SK-N-SH (cell line): ENCODE measurements at regions not wholly inside any gene's neighbourhood (a gene's known extent, or its start where the extent isn't known, plus 50 kb on each side); places are given as distances from the start of the nearest gene placed in this dataset.

Source experiments
- EP300 ChIP-seq, 2 experiments: IDR thresholded peaks; 2 replicates each; pipeline versions ENCODE4 v1.4.0 to v1.6.1; 2012; ENCODE audit warnings: borderline replicate concordance in 1 of 2, low read depth in 1 of 2, low read length in 1 of 2
- FOXM1 ChIP-seq: IDR thresholded peaks from 2 replicates; pipeline ENCODE4 v1.4.0; 2012; ENCODE audit warnings: low read depth, mild to moderate bottlenecking
- GABPA ChIP-seq: IDR thresholded peaks from 2 replicates; pipeline ENCODE4 v1.4.0; 2012; ENCODE audit warnings: low read depth, mild to moderate bottlenecking
- MXI1 ChIP-seq: IDR thresholded peaks from 2 replicates; pipeline ENCODE4 v1.6.1; 2012; ENCODE audit warnings: mild to moderate bottlenecking, low read depth, low read length, improper control_type of control experiment
- NRF1 ChIP-seq: IDR thresholded peaks from 2 replicates; pipeline ENCODE4 v1.6.1; 2012; ENCODE audit warnings: low read depth, mild to moderate bottlenecking, low read length
- POLR2AphosphoS5 ChIP-seq: IDR thresholded peaks from 2 replicates; pipeline ENCODE4 v1.6.1; 2012; ENCODE audit warnings: low read depth, low read length
- SMC3 ChIP-seq: IDR thresholded peaks from 2 replicates; pipeline ENCODE4 v1.6.1; 2012; ENCODE audit warnings: low read depth, low read length, improper control_type of control experiment
- TF ChIP-seq, protein P1 (sequence below): fragments of 200-600 bp; sonication (generic); IDR thresholded peaks from 2 replicates; pipeline ENCODE4 v1.6.1; 2017; ENCODE audit warnings: antibody characterized with exemption, mild to moderate bottlenecking, moderate library complexity
- TF ChIP-seq, protein P2 (sequence below): IDR thresholded peaks from 2 replicates; pipeline ENCODE4 v1.6.1; 2012; ENCODE audit warnings: mild to moderate bottlenecking, low read depth, low read length, moderate library complexity

DNA sequence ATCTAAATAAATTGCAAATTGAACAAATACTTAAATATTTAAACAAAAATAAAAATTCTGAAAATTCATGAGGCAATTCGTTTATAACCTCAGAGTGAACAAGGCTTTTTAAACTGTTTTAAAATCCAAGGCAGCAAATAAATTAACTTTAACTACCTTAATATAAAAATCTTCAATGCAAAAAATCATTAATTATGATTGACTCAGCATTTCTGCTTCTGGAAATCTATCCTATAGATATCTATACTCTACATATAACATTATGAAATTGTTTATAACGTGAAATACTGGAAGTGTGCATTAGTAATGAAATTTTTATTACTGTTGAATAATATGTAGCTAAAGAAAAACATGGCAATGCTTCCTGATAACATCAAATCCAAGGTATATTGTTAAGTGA lies 92.4 kb downstream of the ADAMTS1 start:
- TF ChIP-seq SMC3 = no peak
- TF ChIP-seq, protein P1, sequence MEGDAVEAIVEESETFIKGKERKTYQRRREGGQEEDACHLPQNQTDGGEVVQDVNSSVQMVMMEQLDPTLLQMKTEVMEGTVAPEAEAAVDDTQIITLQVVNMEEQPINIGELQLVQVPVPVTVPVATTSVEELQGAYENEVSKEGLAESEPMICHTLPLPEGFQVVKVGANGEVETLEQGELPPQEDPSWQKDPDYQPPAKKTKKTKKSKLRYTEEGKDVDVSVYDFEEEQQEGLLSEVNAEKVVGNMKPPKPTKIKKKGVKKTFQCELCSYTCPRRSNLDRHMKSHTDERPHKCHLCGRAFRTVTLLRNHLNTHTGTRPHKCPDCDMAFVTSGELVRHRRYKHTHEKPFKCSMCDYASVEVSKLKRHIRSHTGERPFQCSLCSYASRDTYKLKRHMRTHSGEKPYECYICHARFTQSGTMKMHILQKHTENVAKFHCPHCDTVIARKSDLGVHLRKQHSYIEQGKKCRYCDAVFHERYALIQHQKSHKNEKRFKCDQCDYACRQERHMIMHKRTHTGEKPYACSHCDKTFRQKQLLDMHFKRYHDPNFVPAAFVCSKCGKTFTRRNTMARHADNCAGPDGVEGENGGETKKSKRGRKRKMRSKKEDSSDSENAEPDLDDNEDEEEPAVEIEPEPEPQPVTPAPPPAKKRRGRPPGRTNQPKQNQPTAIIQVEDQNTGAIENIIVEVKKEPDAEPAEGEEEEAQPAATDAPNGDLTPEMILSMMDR = no peak
- no peak for TF ChIP-seq EP300 (IDR thresholded peaks at IDR 0.05; ENCODE audit: borderline replicate concordance in 1 of 2, low read depth in 1 of 2, low read length in 1 of 2)
- no peak for TF ChIP-seq POLR2AphosphoS5
- no peak for TF ChIP-seq FOXM1
- TF ChIP-seq, protein P2, sequence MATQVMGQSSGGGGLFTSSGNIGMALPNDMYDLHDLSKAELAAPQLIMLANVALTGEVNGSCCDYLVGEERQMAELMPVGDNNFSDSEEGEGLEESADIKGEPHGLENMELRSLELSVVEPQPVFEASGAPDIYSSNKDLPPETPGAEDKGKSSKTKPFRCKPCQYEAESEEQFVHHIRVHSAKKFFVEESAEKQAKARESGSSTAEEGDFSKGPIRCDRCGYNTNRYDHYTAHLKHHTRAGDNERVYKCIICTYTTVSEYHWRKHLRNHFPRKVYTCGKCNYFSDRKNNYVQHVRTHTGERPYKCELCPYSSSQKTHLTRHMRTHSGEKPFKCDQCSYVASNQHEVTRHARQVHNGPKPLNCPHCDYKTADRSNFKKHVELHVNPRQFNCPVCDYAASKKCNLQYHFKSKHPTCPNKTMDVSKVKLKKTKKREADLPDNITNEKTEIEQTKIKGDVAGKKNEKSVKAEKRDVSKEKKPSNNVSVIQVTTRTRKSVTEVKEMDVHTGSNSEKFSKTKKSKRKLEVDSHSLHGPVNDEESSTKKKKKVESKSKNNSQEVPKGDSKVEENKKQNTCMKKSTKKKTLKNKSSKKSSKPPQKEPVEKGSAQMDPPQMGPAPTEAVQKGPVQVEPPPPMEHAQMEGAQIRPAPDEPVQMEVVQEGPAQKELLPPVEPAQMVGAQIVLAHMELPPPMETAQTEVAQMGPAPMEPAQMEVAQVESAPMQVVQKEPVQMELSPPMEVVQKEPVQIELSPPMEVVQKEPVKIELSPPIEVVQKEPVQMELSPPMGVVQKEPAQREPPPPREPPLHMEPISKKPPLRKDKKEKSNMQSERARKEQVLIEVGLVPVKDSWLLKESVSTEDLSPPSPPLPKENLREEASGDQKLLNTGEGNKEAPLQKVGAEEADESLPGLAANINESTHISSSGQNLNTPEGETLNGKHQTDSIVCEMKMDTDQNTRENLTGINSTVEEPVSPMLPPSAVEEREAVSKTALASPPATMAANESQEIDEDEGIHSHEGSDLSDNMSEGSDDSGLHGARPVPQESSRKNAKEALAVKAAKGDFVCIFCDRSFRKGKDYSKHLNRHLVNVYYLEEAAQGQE = no peak
- TF ChIP-seq GABPA = no peak
- no peak for TF ChIP-seq MXI1
- TF ChIP-seq NRF1 = no peak
